ENCODE measurements at regions not wholly inside any gene's neighbourhood (a gene's known extent, or its start where the extent isn't known, plus 50 kb on each side); places are given as distances from the start of the nearest gene placed in this dataset.

DNA sequence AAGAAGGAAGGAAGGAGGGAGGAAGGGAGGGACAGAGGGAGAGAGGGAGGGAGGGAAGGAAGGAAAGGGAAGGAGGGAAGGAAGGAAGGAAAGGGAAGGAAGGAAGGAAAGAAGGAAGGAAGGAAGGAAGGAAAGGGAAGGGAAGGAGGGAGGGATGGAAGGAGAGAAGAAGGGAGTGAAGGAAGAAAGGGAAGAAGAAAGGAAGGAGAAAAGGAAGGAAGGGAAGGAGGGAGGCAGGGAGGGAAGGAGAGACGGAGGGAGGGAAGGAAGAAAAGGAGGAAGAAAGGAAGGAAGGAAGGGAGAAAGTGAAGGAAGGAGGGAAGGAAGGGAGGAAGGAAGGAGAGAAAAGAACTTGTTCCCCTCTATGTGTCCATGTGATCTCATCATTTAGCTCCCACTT lies 465.0 kb downstream of the KCTD8 start:
- no peak for DNase-seq (ENCODE audit: low spot score)

GRCh38 chr4:43987331-43987944 lies 461.2 kb downstream of the KCTD8 start:
- no peak for DNase-seq (ENCODE audit: low spot score)

DNA sequence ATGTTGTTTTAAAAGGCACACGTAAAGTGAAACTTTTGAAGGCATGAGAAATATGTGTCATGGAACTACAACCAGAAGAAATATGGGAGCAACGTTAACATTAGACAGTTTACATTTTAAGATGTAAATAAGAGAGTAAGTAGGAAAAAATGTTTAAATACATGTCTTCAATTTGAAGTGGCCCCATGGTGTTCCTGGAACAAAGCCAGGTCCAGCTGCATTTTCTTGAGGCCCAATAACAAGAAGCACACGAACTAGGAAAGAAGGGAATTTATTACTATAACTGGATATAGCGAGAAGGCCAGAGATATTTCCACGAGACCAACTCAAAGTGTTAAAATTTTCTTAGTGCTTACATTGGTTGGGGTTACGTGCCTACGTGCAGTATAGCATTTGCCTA lies 458.1 kb downstream of the KCTD8 start:
- no peak for DNase-seq (ENCODE audit: low spot score)

DNA sequence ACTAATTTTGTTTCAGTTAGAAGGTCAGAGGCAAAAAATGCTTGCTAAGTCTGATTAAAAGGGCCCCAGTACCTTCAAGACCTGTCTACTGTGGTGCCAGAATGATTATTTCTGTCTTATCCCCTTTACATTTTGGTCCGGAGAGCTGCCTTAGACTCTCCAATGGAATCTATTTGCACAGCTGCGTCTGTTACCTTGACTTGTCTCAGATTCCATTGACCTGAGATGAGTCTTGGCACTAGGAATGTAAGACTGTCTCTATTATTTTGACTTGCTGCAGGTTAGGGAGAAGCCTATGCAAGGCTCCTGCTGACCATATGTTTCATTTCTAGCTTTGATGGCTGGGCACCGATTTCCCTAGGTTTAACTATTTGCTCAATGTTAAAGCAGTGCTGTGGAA lies 457.6 kb downstream of the KCTD8 start:
- DNase-seq (ENCODE audit: low spot score), result no peak

DNA sequence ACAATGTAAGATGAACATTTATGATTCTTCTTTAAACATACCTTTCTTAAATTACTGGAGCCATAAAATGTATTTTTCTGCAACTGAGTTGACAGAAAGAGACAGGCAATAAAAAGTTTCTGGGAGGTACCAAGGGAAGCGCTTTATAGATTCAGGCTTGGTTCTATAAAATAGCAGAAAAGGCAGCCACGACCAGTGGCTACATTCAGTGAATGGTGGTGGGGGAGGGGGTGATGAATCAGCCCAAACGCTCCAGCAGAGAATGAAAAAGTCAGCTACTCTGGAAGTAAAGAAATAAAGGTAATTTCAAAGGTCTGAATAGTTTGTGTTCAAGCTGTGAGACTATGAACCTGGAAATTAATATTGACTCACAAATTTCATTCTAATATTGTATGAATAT lies 456.1 kb downstream of the KCTD8 start:
- no peak for DNase-seq (ENCODE audit: low spot score)

- no peak for DNase-seq (ENCODE audit: low spot score)
These were observed 455.3 kb downstream of the KCTD8 start for GRCh38 chr4:43993196-43993902.

- no peak for DNase-seq (ENCODE audit: low spot score)
These were observed 448.9 kb downstream of the KCTD8 start for GRCh38 chr4:43999669-44000068.

- no peak for DNase-seq (ENCODE audit: low spot score)
These were observed 446.2 kb downstream of the KCTD8 start for GRCh38 chr4:44002368-44002767.

GRCh38 chr4:44016570-44017421 lies 431.8 kb downstream of the KCTD8 start:
- DNase-seq (ENCODE audit: low spot score), result no peak

GRCh38 chr4:44017422-44017739 lies 431.2 kb downstream of the KCTD8 start:
- no peak for DNase-seq (ENCODE audit: low spot score)

DNA sequence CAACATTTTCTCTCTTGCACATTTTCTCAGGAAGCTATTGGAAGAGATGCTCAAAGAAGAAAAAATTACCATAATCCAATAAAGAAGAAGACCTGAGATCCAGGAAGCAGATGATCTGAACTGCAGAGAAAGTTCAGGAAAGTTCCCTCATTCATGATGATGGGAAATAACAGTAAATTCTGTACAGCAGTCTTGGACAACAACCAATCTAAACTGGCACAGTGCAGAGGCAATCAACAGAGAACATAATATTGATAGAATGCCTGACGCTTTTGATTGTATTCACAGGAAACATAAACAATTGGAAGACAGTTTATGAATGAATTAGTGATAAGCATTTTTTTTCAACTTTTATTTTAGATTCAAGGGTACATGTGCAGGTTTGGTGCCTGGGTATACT lies 428.9 kb downstream of the KCTD8 start:
- no peak for DNase-seq (ENCODE audit: low spot score)

DNA sequence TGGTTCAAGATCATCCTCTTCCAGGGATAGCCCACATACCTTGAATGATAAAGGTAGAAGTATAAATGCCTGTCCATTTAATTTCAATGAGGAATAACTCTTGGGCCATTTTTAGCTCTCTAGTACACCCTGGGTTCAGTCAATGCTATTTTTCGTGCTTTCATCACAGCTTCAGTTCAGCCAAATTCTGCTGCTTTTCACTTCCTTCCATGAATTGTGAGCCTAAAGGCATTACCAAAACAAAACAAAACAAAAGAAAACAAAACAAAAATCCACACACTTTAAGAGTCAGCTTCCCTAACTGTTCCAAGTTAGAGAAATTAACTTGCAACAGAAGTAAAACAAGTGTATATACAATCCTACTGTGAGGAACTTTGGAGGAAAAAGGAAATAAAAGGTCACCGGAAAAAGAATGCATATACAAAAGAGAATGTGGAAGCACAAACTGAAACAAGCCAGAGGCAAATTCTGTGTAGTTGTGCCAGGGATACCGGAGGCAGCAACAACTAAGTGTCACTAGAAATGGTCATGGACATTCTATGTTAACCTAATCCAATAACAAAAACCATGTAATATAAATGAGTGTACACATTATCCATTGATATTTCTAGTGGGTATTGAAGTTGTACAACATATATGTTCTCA lies 423.1 kb downstream of the KCTD8 start:
- DNase-seq (ENCODE audit: low spot score), result no peak

DNA sequence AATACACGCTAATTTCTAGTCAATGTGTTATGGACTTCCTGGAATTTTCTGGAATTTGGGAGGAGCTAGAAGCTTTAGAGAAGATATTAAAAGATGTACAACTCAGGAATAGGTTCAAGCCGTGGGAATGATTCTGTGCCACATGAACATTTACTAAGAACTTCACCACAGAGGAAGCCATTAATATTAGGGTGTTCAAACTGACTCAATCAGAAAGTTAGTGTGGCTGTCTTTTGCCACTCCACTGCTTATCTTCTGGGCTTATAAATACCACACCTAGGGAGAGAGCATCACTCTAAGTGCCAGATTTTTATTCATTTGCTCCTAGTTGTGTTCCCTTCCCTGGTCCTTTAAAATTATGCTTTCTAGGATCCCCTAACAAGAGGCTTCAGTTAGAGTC lies 409.8 kb downstream of the KCTD8 start:
- no peak for DNase-seq (ENCODE audit: low spot score)

DNA sequence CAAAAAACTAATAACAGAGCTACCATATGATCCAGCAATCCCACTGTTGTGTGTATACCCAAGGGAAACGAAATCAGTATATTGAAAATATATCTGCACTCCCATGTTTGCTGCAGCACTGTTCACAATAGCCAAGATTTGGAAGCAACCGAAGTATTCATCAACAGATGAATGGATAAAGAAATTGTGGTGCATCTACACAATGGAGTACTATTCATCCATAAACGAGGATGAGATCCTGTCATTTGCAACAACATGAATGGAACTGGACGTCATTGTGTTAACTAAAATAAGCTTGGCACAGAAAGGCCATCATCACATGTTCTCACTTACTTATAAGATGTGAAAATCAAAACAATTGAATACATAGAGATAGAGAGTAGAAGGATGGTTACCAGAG lies 402.1 kb downstream of the KCTD8 start:
- no peak for DNase-seq (ENCODE audit: low spot score)

- no peak for DNase-seq (ENCODE audit: low spot score)
These were observed 391.9 kb downstream of the KCTD8 start for GRCh38 chr4:44056721-44057151.

DNA sequence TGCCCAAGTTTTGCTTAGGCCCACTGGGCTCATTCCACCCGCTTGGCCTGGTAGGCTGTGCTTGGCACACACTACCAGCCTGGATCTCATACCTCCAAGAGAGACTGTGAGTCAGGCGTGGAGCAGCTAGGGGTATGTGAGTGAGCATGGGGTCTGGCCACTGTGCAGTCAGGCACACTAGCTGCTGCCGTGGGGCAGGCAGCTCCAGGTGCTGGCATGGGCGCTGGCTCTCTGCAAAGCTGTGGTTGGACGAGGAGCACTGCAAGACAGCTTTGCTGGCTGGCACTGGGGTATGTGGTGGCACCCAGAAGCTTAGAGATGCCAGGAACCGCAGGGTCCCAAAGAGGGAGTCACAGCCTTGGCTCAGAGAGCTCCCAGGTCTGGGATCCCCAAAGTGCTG lies 377.8 kb downstream of the KCTD8 start:
- no peak for DNase-seq (ENCODE audit: low spot score)

- no peak for DNase-seq (ENCODE audit: low spot score)
These were observed 376.4 kb downstream of the KCTD8 start for GRCh38 chr4:44071959-44072955.

- no peak for DNase-seq (ENCODE audit: low spot score)
These were observed 361.9 kb downstream of the KCTD8 start for GRCh38 chr4:44086753-44087152.

- no peak for DNase-seq (ENCODE audit: low spot score)
These were observed 355.2 kb downstream of the KCTD8 start for GRCh38 chr4:44093390-44093789.

DNA sequence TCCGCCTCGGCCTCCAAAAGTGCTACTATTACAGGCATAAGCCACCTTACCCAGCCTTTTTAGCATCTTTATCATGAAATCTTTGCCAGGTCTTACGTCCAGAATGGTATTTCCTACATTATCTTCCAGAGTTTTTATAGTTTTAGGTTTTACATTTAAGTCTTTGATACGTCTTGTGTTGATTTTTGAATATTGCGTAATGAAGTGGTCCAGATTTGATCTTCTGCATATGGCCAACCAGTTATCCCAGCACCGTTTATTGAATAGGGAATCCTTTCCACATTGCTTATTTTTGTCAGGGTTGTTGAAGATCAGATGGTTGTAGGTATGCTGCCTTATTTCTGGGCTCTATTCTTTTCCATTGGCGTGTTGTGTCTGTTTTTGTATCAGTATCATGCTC lies 349.6 kb downstream of the KCTD8 start:
- no peak for DNase-seq (ENCODE audit: low spot score)

DNA sequence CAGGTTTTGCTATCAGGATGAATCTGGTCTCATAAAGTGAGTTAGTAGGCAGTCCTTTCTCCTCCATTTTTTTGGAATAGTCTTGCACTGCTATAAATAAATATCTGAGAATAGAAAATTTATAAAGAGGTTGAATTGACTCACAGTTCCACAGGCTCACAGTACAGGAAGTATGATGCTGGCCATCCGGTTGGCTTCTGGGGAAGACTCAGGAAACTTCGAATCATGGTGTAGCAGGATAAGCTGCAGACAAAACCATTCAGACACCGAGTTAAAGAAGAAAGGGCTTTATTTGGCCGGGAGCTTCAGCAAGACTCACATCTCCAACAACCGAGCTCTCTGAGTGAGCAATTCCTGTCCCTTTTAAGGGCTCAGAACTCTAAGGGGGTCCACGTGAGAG lies 348.2 kb downstream of the KCTD8 start:
- DNase-seq (ENCODE audit: low spot score), result no peak

Measured in HT-29 (cell line).